ENCODE measurements at regions not wholly inside any gene's neighbourhood (a gene's known extent, or its start where the extent isn't known, plus 50 kb on each side); places are given as distances from the start of the nearest gene placed in this dataset.
A peak's percentile ranks its signal among the peaks of the same experiment; 100 is the strongest.

DNA sequence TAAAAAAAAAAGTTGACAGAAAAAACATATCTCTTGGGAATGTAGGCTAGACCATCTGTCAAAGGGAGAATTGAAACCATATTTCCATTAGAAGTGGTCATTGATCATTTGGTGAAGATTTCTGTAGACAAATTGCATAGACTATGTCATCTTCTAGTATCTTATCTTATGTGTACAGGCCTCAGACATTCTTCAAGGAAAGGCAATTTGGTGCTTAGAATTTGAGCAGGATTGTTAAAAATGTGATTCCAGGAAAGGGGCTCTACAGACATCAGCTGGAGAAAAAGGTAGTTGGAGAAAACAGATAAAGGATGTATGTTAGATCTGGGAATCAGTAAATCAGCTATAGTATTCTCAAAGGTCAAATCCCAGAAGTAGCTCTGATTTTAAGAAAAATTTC is 627.1 kb downstream of the TMTC2 start:
- intact Hi-C loops (cut with DNase I): no loop called here
- Histone ChIP-seq H3K9ac (ENCODE audit: low read length in 3 of 3) (no peak overlapping the region), H3K27me3 (ENCODE audit: control insufficient read depth, insufficient read depth, low read length) (no peaks in the 10 kb centered on the region), H3K4me3 (ENCODE audit: low read length in 3 of 3) (no peak overlapping the region), H3K9me3 (ENCODE audit: control insufficient read depth in 2 of 3, insufficient read depth in 1 of 3, low read length in 3 of 3) (no peaks in the 10 kb centered on the region), H3K27ac (ENCODE audit: low read depth in 2 of 2, low read length in 2 of 2) (no peak overlapping the region), H3K36me3 (ENCODE audit: control insufficient read depth in 2 of 3, insufficient read depth in 3 of 3, low read length in 3 of 3) (no peaks in the 10 kb centered on the region), H3K4me1 (ENCODE audit: control insufficient read depth in 2 of 3, insufficient read depth in 2 of 3, low read depth in 1 of 3, low read length in 3 of 3) (no peaks in the 10 kb centered on the region)
- FAIRE-seq: no peak
- no peak for DNase-seq
- TF ChIP-seq CTCF (IDR thresholded peaks at IDR 0.05; ENCODE audit: borderline replicate concordance, extremely low read depth, insufficient read depth): no peak

- Histone ChIP-seq H3K9ac (ENCODE audit: low read length in 3 of 3) (no peak overlapping the region), H3K4me3 (ENCODE audit: low read length in 3 of 3) (no peak overlapping the region), H3K4me1 (ENCODE audit: control insufficient read depth in 2 of 3, insufficient read depth in 2 of 3, low read depth in 1 of 3, low read length in 3 of 3) (no peaks in the 10 kb centered on the region), H3K36me3 (ENCODE audit: control insufficient read depth in 2 of 3, insufficient read depth in 3 of 3, low read length in 3 of 3) (no peaks in the 10 kb centered on the region), H3K27me3 (ENCODE audit: control insufficient read depth, insufficient read depth, low read length) (no peaks in the 10 kb centered on the region), H3K9me3 (ENCODE audit: control insufficient read depth in 2 of 3, insufficient read depth in 1 of 3, low read length in 3 of 3) (no peaks in the 10 kb centered on the region), H3K27ac (ENCODE audit: low read depth in 2 of 2, low read length in 2 of 2) (no peak overlapping the region)
- TF ChIP-seq CTCF (IDR thresholded peaks at IDR 0.05; ENCODE audit: borderline replicate concordance, extremely low read depth, insufficient read depth): no peak
- DNase-seq (no peak), FAIRE-seq (no peak)
- intact Hi-C loops (cut with DNase I): no loop called here
These were observed 626.6 kb downstream of the TMTC2 start for GRCh38 chr12:83313322-83313721.

GRCh38 chr12:83276904-83277303 is 590.2 kb downstream of the TMTC2 start:
- no peaks in the 10 kb centered on the region for H3K36me3 ChIP-seq (ENCODE audit: control insufficient read depth in 2 of 3, insufficient read depth in 3 of 3, low read length in 3 of 3)
- H3K9me3 ChIP-seq (ENCODE audit: control insufficient read depth in 2 of 3, insufficient read depth in 1 of 3, low read length in 3 of 3): no peaks in the 10 kb centered on the region
- no peak overlapping the region for H3K27ac ChIP-seq (ENCODE audit: low read depth in 2 of 2, low read length in 2 of 2)
- H3K27me3 ChIP-seq (ENCODE audit: control insufficient read depth, insufficient read depth, low read length): no peaks in the 10 kb centered on the region
- intact Hi-C loops (cut with DNase I): no loop called here
- no peak overlapping the region for H3K4me3 ChIP-seq (ENCODE audit: low read length in 3 of 3)
- FAIRE-seq (no peak), DNase-seq (no peak)
- H3K9ac ChIP-seq (ENCODE audit: low read length in 3 of 3): no peak overlapping the region
- TF ChIP-seq CTCF (IDR thresholded peaks at IDR 0.05; ENCODE audit: borderline replicate concordance, extremely low read depth, insufficient read depth): no peak
- H3K4me1 ChIP-seq (ENCODE audit: control insufficient read depth in 2 of 3, insufficient read depth in 2 of 3, low read depth in 1 of 3, low read length in 3 of 3): no peaks in the 10 kb centered on the region

DNA sequence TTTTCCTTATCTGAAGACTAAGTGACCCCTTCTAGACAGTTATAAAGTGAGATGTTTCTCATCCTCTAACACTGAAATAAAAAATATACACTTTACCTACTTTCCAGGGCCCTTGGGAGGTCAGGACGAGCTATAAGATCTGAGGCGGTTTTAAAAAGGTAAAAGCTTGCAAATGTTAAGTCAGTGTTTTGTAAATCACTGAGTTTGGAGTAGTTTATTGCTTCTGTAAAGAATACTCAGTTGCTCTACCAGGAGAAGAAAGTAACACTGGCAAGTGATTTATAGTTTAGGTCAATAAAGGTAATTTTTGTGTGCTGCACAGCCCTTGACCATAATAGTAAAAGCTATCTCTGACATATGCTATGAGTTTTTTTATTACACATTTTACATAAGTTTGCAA is 584.5 kb downstream of the TMTC2 start:
- DNase-seq (peak in 2 of 5 donors; percentile 55 to 69), FAIRE-seq (no peak)
- TF ChIP-seq CTCF (IDR thresholded peaks at IDR 0.05; ENCODE audit: borderline replicate concordance, extremely low read depth, insufficient read depth): no peak
- H3K4me3 ChIP-seq (ENCODE audit: low read length in 3 of 3): no peak overlapping the region
- no peak overlapping the region for H3K9ac ChIP-seq (ENCODE audit: low read length in 3 of 3)
- no peaks in the 10 kb centered on the region for H3K4me1 ChIP-seq (ENCODE audit: control insufficient read depth in 2 of 3, insufficient read depth in 2 of 3, low read depth in 1 of 3, low read length in 3 of 3)
- H3K9me3 ChIP-seq (ENCODE audit: control insufficient read depth in 2 of 3, insufficient read depth in 1 of 3, low read length in 3 of 3): no peaks in the 10 kb centered on the region
- H3K27me3 ChIP-seq (ENCODE audit: control insufficient read depth, insufficient read depth, low read length): no peaks in the 10 kb centered on the region
- H3K27ac ChIP-seq (ENCODE audit: low read depth in 2 of 2, low read length in 2 of 2): no peak overlapping the region
- intact Hi-C loops (cut with DNase I): no loop called here
- H3K36me3 ChIP-seq (ENCODE audit: control insufficient read depth in 2 of 3, insufficient read depth in 3 of 3, low read length in 3 of 3): no peaks in the 10 kb centered on the region
